Neutrophil (primary cell): ENCODE measurements at regions not wholly inside any gene's neighbourhood (a gene's known extent, or its start where the extent isn't known, plus 50 kb on each side); places are given as distances from the start of the nearest gene placed in this dataset.

Source experiments
- H3K27ac ChIP-seq: fragments of 200-600 bp; sonication (generic); 2 replicates; pipeline ENCODE4 v1.5.1; 2016; ENCODE audit warnings: mild to moderate bottlenecking, moderate library complexity
- H3K27me3 ChIP-seq: fragments of 200-600 bp; sonication (generic); 2 replicates; pipeline ENCODE4 v1.6.0; 2016; ENCODE audit warnings: mild to moderate bottlenecking
- H3K36me3 ChIP-seq: fragments of 200-600 bp; sonication (generic); 2 replicates; pipeline ENCODE4 v1.5.1; 2017
- H3K4me1 ChIP-seq, 2 experiments: fragments of 200-600 bp in 1 of 2; sonication (generic) in 1 of 2; 1 replicate in 1 of 2; 2 replicates in 1 of 2; pipeline versions ENCODE4 v1.5.1 to v1.6.1; 2013 to 2016; ENCODE audit warnings: low read depth in 1 of 2, low read length in 1 of 2, mild to moderate bottlenecking in 1 of 2, moderate library complexity in 1 of 2; ENCODE audit not compliant: control insufficient read depth in 1 of 2, insufficient read depth in 1 of 2
- H3K4me3 ChIP-seq, 2 experiments: fragments of 200-600 bp in 1 of 2; sonication (generic) in 1 of 2; 1 replicate in 1 of 2; 2 replicates in 1 of 2; pipeline ENCODE4 v1.5.1; 2013 to 2016; ENCODE audit warnings: low read depth in 1 of 2, low read length in 1 of 2, mild to moderate bottlenecking in 1 of 2, moderate library complexity in 1 of 2
- H3K9me3 ChIP-seq: fragments of 200-600 bp; sonication (generic); 2 replicates; pipeline ENCODE4 v1.5.1; 2016
- TF ChIP-seq, protein P1 (sequence below): fragments of 200-600 bp; sonication (generic); IDR thresholded peaks from 2 replicates; pipeline ENCODE4 v1.5.1; 2016; ENCODE audit warnings: antibody characterized with exemption

DNA sequence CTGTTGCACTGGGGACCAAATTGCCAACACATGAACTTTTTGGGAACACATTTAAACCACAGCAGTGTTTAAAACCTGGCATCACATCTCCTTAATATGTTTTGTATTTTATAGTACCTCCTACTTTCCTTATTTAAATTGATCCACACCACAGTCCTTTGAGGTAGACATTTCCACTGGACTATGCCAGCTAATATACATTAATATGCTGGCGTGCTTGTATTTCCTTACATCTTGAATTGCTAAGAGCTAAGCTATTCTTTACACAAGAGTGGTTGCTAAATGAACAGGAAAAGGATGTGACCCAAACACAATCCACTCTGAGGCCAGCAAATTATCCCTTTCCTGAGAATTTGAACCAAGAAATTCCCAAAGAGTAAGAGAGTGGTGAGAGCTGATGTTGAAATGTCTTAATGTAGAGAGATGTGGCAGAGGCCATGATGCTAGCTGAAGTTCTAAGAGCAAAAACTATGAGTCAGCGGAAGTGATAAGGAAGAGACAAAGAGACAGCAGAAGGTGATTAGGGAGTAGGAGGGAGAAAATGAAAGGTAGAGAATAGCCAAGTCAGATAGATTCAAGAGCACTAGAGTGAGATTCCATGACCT lies 131.2 kb downstream of the CD47 start:
- Histone ChIP-seq H3K27me3 (peaks cover 33% of the 10 kb centered on the region), H3K27ac (no peak overlapping the region), H3K4me1 (peaks cover 0 to 6% of the 10 kb centered on the region in 2 experiments), H3K9me3 (no peaks in the 10 kb centered on the region), H3K36me3 (no peaks in the 10 kb centered on the region), H3K4me3 (no peak overlapping the region)
- TF ChIP-seq, protein P1, sequence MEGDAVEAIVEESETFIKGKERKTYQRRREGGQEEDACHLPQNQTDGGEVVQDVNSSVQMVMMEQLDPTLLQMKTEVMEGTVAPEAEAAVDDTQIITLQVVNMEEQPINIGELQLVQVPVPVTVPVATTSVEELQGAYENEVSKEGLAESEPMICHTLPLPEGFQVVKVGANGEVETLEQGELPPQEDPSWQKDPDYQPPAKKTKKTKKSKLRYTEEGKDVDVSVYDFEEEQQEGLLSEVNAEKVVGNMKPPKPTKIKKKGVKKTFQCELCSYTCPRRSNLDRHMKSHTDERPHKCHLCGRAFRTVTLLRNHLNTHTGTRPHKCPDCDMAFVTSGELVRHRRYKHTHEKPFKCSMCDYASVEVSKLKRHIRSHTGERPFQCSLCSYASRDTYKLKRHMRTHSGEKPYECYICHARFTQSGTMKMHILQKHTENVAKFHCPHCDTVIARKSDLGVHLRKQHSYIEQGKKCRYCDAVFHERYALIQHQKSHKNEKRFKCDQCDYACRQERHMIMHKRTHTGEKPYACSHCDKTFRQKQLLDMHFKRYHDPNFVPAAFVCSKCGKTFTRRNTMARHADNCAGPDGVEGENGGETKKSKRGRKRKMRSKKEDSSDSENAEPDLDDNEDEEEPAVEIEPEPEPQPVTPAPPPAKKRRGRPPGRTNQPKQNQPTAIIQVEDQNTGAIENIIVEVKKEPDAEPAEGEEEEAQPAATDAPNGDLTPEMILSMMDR, result no peak

DNA sequence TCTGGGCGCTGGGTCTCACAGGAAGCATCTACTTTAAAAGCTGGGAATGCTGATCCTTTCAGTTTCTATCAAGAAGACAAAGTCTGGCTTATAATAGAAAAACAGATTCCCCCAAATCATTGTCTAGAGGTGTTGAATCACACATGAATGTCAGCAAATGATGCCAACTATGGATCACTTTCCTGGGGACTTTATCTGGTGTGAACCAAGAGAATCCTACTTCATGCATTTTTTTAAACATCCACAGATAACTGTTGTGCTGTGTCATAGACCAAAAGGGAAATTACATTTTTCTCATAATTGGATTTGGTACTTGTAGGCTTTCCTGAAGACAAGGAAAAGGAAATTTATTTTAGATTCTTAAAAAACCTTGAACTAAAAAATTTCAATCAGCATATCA lies 132.7 kb downstream of the CD47 start:
- Histone ChIP-seq H3K9me3 (no peaks in the 10 kb centered on the region), H3K27me3 (peaks cover 37% of the 10 kb centered on the region), H3K4me1 (peaks cover 0 to 6% of the 10 kb centered on the region in 2 experiments), H3K4me3 (no peak overlapping the region), H3K36me3 (no peaks in the 10 kb centered on the region), H3K27ac (no peak overlapping the region)
- TF ChIP-seq, protein P1, result no peak

DNA sequence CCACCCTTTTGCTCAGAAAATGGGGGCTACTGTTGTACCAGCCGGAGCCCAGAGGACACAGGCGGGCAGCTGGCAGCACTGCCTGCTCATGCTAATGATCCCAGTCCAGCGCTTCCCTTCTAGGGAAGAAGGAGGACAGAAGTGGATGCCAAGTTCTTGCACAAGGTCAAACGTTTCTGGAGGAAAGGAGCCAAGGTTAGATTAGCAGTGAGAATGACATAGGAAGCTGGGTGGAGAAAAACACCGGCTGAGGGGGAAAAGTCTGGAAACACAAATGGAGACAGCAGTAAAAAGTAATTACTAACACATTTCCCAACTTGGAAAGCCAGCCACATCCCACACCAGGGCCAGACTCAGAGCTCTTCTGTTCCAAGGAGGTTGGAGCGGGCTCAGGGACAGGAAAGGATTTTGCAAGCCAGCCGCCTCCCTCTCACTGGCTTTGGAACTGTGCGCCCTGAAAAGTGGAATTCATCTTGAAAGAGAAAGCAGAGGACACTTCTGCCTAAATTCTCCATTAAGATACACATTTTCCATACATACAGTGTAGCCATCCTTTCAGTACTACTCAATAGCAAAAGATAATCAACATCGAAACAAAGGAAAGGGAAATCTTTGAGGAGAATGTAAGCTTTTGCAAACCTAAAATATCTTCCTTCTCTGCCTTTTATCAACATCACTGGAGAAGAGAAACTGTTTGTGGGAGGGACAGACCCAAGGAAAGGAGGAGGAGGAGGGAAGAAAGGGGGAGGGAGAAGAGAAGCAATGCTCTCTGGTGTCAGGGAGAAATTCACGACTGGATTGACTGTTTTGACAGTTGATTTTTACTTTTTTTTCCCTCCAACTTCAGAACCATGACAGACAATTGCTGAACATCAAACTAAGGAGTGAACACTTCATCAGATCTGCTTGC lies 133.6 kb downstream of the CD47 start:
- Histone ChIP-seq H3K4me3 (no peak overlapping the region), H3K27ac (no peak overlapping the region), H3K27me3 (peaks cover 37% of the 10 kb centered on the region), H3K36me3 (no peaks in the 10 kb centered on the region), H3K4me1 (peaks cover 0 to 6% of the 10 kb centered on the region in 2 experiments), H3K9me3 (no peaks in the 10 kb centered on the region)
- TF ChIP-seq, protein P1, result no peak

DNA sequence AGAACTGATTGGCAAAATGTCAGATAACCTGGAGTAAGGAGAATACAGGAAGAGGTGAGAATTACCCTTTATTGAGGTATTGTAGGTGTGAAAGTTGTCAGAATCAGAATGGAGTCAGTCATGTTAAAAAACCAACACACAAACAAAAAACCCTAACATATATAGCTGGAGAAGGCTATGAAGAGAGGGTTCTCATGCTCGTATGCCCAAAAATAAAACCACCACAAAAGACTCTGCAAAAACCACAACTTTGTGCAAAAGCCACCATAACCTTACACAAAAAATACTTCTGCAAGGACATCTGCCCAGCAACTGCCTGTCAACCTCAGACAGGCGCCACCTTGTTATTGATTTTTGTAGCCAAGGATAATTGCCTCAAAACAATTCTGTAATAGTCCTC lies 136.0 kb downstream of the CD47 start:
- TF ChIP-seq, protein P1, result no peak

DNA sequence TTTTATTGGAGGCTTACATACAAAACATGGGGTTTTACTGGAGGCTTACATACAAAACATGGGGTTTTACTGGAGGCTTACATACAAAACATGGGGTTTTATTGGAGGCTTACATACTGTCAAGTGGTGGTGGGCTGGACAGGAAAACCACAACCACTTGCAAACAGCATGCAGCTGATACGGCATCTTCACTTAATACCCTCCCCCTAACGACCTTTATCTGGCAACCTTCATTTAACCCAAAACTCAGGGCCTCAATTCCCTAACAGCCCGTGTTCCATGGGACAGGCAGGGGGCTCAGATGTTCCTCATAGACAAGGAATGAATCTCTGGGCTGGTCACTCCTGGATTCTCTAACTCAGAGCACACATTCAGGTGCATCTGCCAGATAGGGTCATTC lies 137.1 kb downstream of the CD47 start:
- Histone ChIP-seq H3K4me3 (no peak overlapping the region), H3K4me1 (no peaks in the 10 kb centered on the region), H3K27ac (no peak overlapping the region), H3K27me3 (peaks cover 37% of the 10 kb centered on the region), H3K36me3 (no peaks in the 10 kb centered on the region), H3K9me3 (no peaks in the 10 kb centered on the region)
- TF ChIP-seq, protein P1, result no peak

More for the DNA sequence above, 136.0 kb downstream of the CD47 start:
- Histone ChIP-seq H3K9me3 (no peaks in the 10 kb centered on the region), H3K27ac (no peak overlapping the region), H3K4me1 (peaks cover 0 to 6% of the 10 kb centered on the region in 2 experiments), H3K36me3 (no peaks in the 10 kb centered on the region), H3K4me3 (no peak overlapping the region), H3K27me3 (peaks cover 37% of the 10 kb centered on the region)
